HUES6 (cell line): ENCODE measurements at regions not wholly inside any gene's neighbourhood (a gene's known extent, or its start where the extent isn't known, plus 50 kb on each side); places are given as distances from the start of the nearest gene placed in this dataset.

Source experiments
- H3K27ac ChIP-seq: 2 replicates; pipeline ENCODE4 v1.7.0; 2013; ENCODE audit warnings: low read depth, mild to moderate bottlenecking, low read length, inconsistent platforms
- H3K27me3 ChIP-seq: 2 replicates; pipeline ENCODE4 v1.6.1; 2013; ENCODE audit warnings: low read length; ENCODE audit not compliant: control insufficient read depth, insufficient read depth
- H3K36me3 ChIP-seq: 2 replicates; pipeline ENCODE4 v1.6.1; 2013; ENCODE audit warnings: low read length; ENCODE audit not compliant: control insufficient read depth, insufficient read depth
- H3K4me1 ChIP-seq: 2 replicates; pipeline ENCODE4 v1.6.1; 2013; ENCODE audit warnings: low read length; ENCODE audit not compliant: control insufficient read depth, insufficient read depth
- H3K4me3 ChIP-seq: 2 replicates; pipeline ENCODE4 v1.5.1; 2013; ENCODE audit warnings: low read depth, low read length
- H3K9ac ChIP-seq: one replicate; pipeline ENCODE4 v1.6.1; 2013; ENCODE audit warnings: mild to moderate bottlenecking, low read length
- H3K9me3 ChIP-seq: 2 replicates; pipeline ENCODE4 v1.6.1; 2013; ENCODE audit warnings: low read depth, low read length; ENCODE audit not compliant: control insufficient read depth, insufficient read depth

- H3K9ac ChIP-seq = no peak overlapping the region
- H3K4me1 ChIP-seq = no peaks in the 10 kb centered on the region
- no peak overlapping the region for H3K4me3 ChIP-seq
- H3K27me3 ChIP-seq = no peaks in the 10 kb centered on the region
- H3K9me3 ChIP-seq = no peaks in the 10 kb centered on the region
- no peaks in the 10 kb centered on the region for H3K36me3 ChIP-seq
- H3K27ac ChIP-seq = no peak overlapping the region
These were observed 977.0 kb downstream of the TFAP2A start for GRCh38 chr6:9437836-9438235.

- no peaks in the 10 kb centered on the region for H3K27me3 ChIP-seq
- H3K36me3 ChIP-seq = no peaks in the 10 kb centered on the region
- H3K4me3 ChIP-seq = no peak overlapping the region
- H3K9me3 ChIP-seq = no peaks in the 10 kb centered on the region
- H3K9ac ChIP-seq = no peak overlapping the region
- no peak overlapping the region for H3K27ac ChIP-seq
- H3K4me1 ChIP-seq = no peaks in the 10 kb centered on the region
These were observed 979.6 kb downstream of the TFAP2A start for GRCh38 chr6:9435281-9435680.

GRCh38 chr6:9431945-9432344 is 982.9 kb downstream of the TFAP2A start:
- no peak overlapping the region for H3K27ac ChIP-seq
- H3K27me3 ChIP-seq = no peaks in the 10 kb centered on the region
- H3K4me1 ChIP-seq = 0 out of 2 replicates have a peak, but pooled peaks cover 2% of the 10 kb centered on the region

GRCh38 chr6:9428421-9429172 is 986.3 kb downstream of the TFAP2A start:
- no peak overlapping the region for H3K4me3 ChIP-seq
- H3K27ac ChIP-seq = no peak overlapping the region
- peaks cover 4% of the 10 kb centered on the region; the same call in 1 of the 2 replicates for H3K9me3 ChIP-seq
- 0 out of 2 replicates have a peak, but pooled peaks cover 4% of the 10 kb centered on the region for H3K4me1 ChIP-seq
- H3K36me3 ChIP-seq = no peaks in the 10 kb centered on the region
- no peaks in the 10 kb centered on the region for H3K27me3 ChIP-seq
- H3K9ac ChIP-seq = no peak overlapping the region

More at GRCh38 chr6:9431945-9432344, 982.9 kb downstream of the TFAP2A start:
- Histone ChIP-seq H3K9me3 (peaks cover 4% of the 10 kb centered on the region; the same call in 1 of the 2 replicates), H3K4me3 (no peak overlapping the region), H3K36me3 (no peaks in the 10 kb centered on the region), H3K9ac (no peak overlapping the region)

GRCh38 chr6:9422138-9422537 is 986.8 kb upstream of the SLC35B3 start:
- no peaks in the 10 kb centered on the region for H3K9me3 ChIP-seq
- 0 out of 2 replicates have a peak, but pooled peaks cover 4% of the 10 kb centered on the region for H3K4me1 ChIP-seq
- H3K27me3 ChIP-seq = no peaks in the 10 kb centered on the region
- H3K36me3 ChIP-seq = no peaks in the 10 kb centered on the region
- no peak overlapping the region for H3K9ac ChIP-seq
- no peak overlapping the region for H3K4me3 ChIP-seq
- H3K27ac ChIP-seq = no peak overlapping the region

- H3K36me3 ChIP-seq = no peaks in the 10 kb centered on the region
- no peaks in the 10 kb centered on the region for H3K4me1 ChIP-seq
- no peak overlapping the region for H3K4me3 ChIP-seq
- no peak overlapping the region for H3K9ac ChIP-seq
- no peak overlapping the region for H3K27ac ChIP-seq
- H3K9me3 ChIP-seq = no peaks in the 10 kb centered on the region
- H3K27me3 ChIP-seq = no peaks in the 10 kb centered on the region
These were observed 985.1 kb upstream of the SLC35B3 start for GRCh38 chr6:9420316-9421015.

GRCh38 chr6:9417400-9417799 is 982.1 kb upstream of the SLC35B3 start:
- no peak overlapping the region for H3K9ac ChIP-seq
- no peaks in the 10 kb centered on the region for H3K9me3 ChIP-seq
- H3K27ac ChIP-seq = no peak overlapping the region
- no peaks in the 10 kb centered on the region for H3K36me3 ChIP-seq
- H3K27me3 ChIP-seq = no peaks in the 10 kb centered on the region
- H3K4me1 ChIP-seq = no peaks in the 10 kb centered on the region
- no peak overlapping the region for H3K4me3 ChIP-seq

GRCh38 chr6:9412951-9413559 is 977.7 kb upstream of the SLC35B3 start:
- no peak overlapping the region for H3K27ac ChIP-seq
- no peak overlapping the region for H3K4me3 ChIP-seq
- no peaks in the 10 kb centered on the region for H3K9me3 ChIP-seq
- H3K36me3 ChIP-seq = no peaks in the 10 kb centered on the region
- no peak overlapping the region for H3K9ac ChIP-seq
- no peaks in the 10 kb centered on the region for H3K4me1 ChIP-seq
- H3K27me3 ChIP-seq = no peaks in the 10 kb centered on the region

- H3K27me3 ChIP-seq = peaks cover 26% of the 10 kb centered on the region; the same call in 1 of the 2 replicates
- no peak overlapping the region for H3K4me3 ChIP-seq
- no peak overlapping the region for H3K9ac ChIP-seq
- H3K9me3 ChIP-seq = no peaks in the 10 kb centered on the region
- H3K27ac ChIP-seq = no peak overlapping the region
- peaks cover 9% of the 10 kb centered on the region for H3K4me1 ChIP-seq
- H3K36me3 ChIP-seq = no peaks in the 10 kb centered on the region
These were observed 973.8 kb upstream of the SLC35B3 start for GRCh38 chr6:9409126-9409525.

GRCh38 chr6:9408402-9409117 is 973.2 kb upstream of the SLC35B3 start:
- Histone ChIP-seq H3K27ac (no peak overlapping the region), H3K36me3 (no peaks in the 10 kb centered on the region), H3K4me3 (no peak overlapping the region), H3K4me1 (peaks cover 9% of the 10 kb centered on the region), H3K27me3 (peaks cover 29% of the 10 kb centered on the region; the same call in 1 of the 2 replicates), H3K9ac (no peak overlapping the region), H3K9me3 (no peaks in the 10 kb centered on the region)
